ENCODE measurements at regions not wholly inside any gene's neighbourhood (a gene's known extent, or its start where the extent isn't known, plus 50 kb on each side); places are given as distances from the start of the nearest gene placed in this dataset.
A peak's percentile ranks its signal among the peaks of the same experiment; 100 is the strongest.

- H3K36me3 ChIP-seq (ENCODE audit: control insufficient read depth in 2 of 2, insufficient read depth in 2 of 2, low read length in 1 of 2): no peaks in the 10 kb centered on the region
- peak overlapping the region in 1 of 2 donors; percentile 80 for H3K27ac ChIP-seq (ENCODE audit: low read depth in 1 of 2, low read length in 1 of 2)
- no peak overlapping the region for H3K4me3 ChIP-seq (ENCODE audit: low read length in 2 of 2)
- H3K27me3 ChIP-seq (ENCODE audit: control insufficient read depth in 2 of 2, insufficient read depth in 1 of 2, low read length in 1 of 2): no peaks in the 10 kb centered on the region
- peaks cover 0 to 19% of the 10 kb centered on the region in 2 donors for H3K9me3 ChIP-seq (ENCODE audit: control insufficient read depth in 2 of 2, insufficient read depth in 1 of 2, low read length in 1 of 2)
- peaks cover 14 to 25% of the 10 kb centered on the region in 2 donors for H3K4me1 ChIP-seq (ENCODE audit: control insufficient read depth in 2 of 2, insufficient read depth in 2 of 2, low read length in 2 of 2)
- DNase-seq (ENCODE audit: low read depth in 6 of 9, low spot score in 9 of 9): no peak
- whole genome bisulfite sequencing: 97% methylated on average over 2 of the region's 2 CpGs
Measured at GRCh38 chr2:111633189-111633588, 250.8 kb downstream of the ANAPC1 start.

- Histone ChIP-seq H3K27ac (ENCODE audit: low read depth in 1 of 2, low read length in 1 of 2) (peak overlapping the region in 1 of 2 donors; percentile 48), H3K36me3 (ENCODE audit: control insufficient read depth in 2 of 2, insufficient read depth in 2 of 2, low read length in 1 of 2) (no peaks in the 10 kb centered on the region), H3K4me1 (ENCODE audit: control insufficient read depth in 2 of 2, insufficient read depth in 2 of 2, low read length in 2 of 2) (peaks cover 14 to 25% of the 10 kb centered on the region in 2 donors), H3K9me3 (ENCODE audit: control insufficient read depth in 2 of 2, insufficient read depth in 1 of 2, low read length in 1 of 2) (peaks cover 0 to 20% of the 10 kb centered on the region in 2 donors), H3K4me3 (ENCODE audit: low read length in 2 of 2) (no peak overlapping the region), H3K27me3 (ENCODE audit: control insufficient read depth in 2 of 2, insufficient read depth in 1 of 2, low read length in 1 of 2) (no peaks in the 10 kb centered on the region)
- DNase-seq (ENCODE audit: low read depth in 6 of 9, low spot score in 9 of 9): no peak
- WGBS: 65% methylated on average over 6 of the region's 6 CpGs
Measured at GRCh38 chr2:111633643-111634042, 250.3 kb downstream of the ANAPC1 start.

DNA sequence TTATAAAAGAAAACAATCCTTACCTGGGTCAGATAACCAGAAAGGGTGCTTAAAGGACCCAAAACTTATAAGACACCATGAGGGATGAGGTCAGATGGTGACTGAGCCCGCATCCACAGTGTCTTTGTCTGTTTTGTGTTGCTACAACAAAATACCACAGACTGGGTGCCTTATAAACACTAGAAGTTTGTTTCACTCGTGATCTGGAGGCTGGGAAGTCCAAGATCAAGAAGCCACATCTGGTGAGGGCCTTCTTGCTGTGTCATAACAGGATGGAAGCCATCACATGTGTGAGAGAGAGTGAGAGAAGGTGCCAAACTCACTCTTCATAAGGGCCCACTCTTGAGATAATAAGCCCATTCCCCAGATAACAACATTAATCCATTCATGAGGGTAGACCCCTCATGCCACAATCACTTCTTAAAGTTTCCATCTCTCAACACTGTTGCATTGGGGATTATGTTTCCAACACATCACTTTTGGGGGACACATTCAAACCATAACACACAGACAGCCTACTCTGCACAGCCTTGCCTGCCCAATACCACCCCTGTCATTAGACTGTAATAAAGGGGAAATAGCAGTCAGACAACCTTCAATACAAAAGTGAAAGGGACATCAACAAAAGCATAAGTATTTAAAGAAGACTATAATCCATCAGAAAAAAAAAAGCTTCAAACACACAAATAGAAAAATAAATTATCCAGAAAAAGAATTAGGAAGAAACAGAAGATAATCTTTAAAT lies 249.8 kb downstream of the ANAPC1 start:
- H3K9me3 ChIP-seq (ENCODE audit: control insufficient read depth in 2 of 2, insufficient read depth in 1 of 2, low read length in 1 of 2): peaks cover 0 to 21% of the 10 kb centered on the region in 2 donors
- 56% methylated on average over 2 of the region's 2 CpGs for WGBS
- H3K4me3 ChIP-seq (ENCODE audit: low read length in 2 of 2): no peak overlapping the region
- H3K36me3 ChIP-seq (ENCODE audit: control insufficient read depth in 2 of 2, insufficient read depth in 2 of 2, low read length in 1 of 2): no peaks in the 10 kb centered on the region
- H3K27ac ChIP-seq (ENCODE audit: low read depth in 1 of 2, low read length in 1 of 2): peak overlapping the region in 1 of 2 donors; percentile 48
- H3K4me1 ChIP-seq (ENCODE audit: control insufficient read depth in 2 of 2, insufficient read depth in 2 of 2, low read length in 2 of 2): peaks cover 14 to 25% of the 10 kb centered on the region in 2 donors
- peak in 1 of 9 donors; percentile 60 for DNase-seq (ENCODE audit: low read depth in 6 of 9, low spot score in 9 of 9)
- no peaks in the 10 kb centered on the region for H3K27me3 ChIP-seq (ENCODE audit: control insufficient read depth in 2 of 2, insufficient read depth in 1 of 2, low read length in 1 of 2)

DNA sequence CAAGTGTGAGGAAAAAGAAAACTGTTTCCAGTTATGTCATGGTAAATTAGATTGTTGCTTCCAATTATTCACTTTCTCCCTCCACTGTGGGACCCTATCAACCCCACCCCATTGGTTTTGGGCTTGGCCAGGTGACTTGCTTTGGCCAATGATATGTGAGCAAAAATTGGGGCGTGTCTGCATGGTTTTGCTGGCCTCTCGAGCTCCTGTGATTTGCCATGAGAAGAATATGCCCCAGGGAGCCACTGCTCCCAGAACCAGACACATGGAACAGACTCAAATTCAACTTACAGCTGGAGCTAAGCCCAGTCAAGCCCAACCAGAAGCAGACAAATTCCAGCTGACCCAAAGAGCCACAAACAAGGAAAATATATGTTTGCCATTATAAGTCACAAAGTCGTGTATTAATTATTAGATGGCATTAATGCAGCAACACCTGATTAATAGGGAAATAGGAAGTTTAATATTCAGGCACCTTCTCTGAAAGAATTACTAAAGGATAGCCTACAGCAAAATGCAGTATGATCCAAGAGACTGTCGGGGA lies 248.9 kb downstream of the ANAPC1 start:
- Histone ChIP-seq H3K9me3 (ENCODE audit: control insufficient read depth in 2 of 2, insufficient read depth in 1 of 2, low read length in 1 of 2) (peaks cover 0 to 18% of the 10 kb centered on the region in 2 donors), H3K4me3 (ENCODE audit: low read length in 2 of 2) (no peak overlapping the region), H3K4me1 (ENCODE audit: control insufficient read depth in 2 of 2, insufficient read depth in 2 of 2, low read length in 2 of 2) (peaks cover 14 to 25% of the 10 kb centered on the region in 2 donors), H3K36me3 (ENCODE audit: control insufficient read depth in 2 of 2, insufficient read depth in 2 of 2, low read length in 1 of 2) (no peaks in the 10 kb centered on the region), H3K27ac (ENCODE audit: low read depth in 1 of 2, low read length in 1 of 2) (no peak overlapping the region), H3K27me3 (ENCODE audit: control insufficient read depth in 2 of 2, insufficient read depth in 1 of 2, low read length in 1 of 2) (no peaks in the 10 kb centered on the region)
- no peak for DNase-seq (ENCODE audit: low read depth in 6 of 9, low spot score in 9 of 9)
- WGBS: 95% methylated on average over 4 of the region's 4 CpGs

GRCh38 chr2:111636905-111637304 lies 247.1 kb downstream of the ANAPC1 start:
- 98% methylated on average over 5 of the region's 5 CpGs for WGBS
- Histone ChIP-seq H3K4me3 (ENCODE audit: low read length in 2 of 2) (no peak overlapping the region), H3K36me3 (ENCODE audit: control insufficient read depth in 2 of 2, insufficient read depth in 2 of 2, low read length in 1 of 2) (no peaks in the 10 kb centered on the region), H3K27me3 (ENCODE audit: control insufficient read depth in 2 of 2, insufficient read depth in 1 of 2, low read length in 1 of 2) (no peaks in the 10 kb centered on the region), H3K4me1 (ENCODE audit: control insufficient read depth in 2 of 2, insufficient read depth in 2 of 2, low read length in 2 of 2) (peaks cover 14 to 25% of the 10 kb centered on the region in 2 donors), H3K27ac (ENCODE audit: low read depth in 1 of 2, low read length in 1 of 2) (no peak overlapping the region), H3K9me3 (ENCODE audit: control insufficient read depth in 2 of 2, insufficient read depth in 1 of 2, low read length in 1 of 2) (peaks cover 0 to 6% of the 10 kb centered on the region in 2 donors)
- no peak for DNase-seq (ENCODE audit: low read depth in 6 of 9, low spot score in 9 of 9)

- DNase-seq (ENCODE audit: low read depth in 6 of 9, low spot score in 9 of 9): no peak
- Histone ChIP-seq H3K4me1 (ENCODE audit: control insufficient read depth in 2 of 2, insufficient read depth in 2 of 2, low read length in 2 of 2) (peaks cover 5 to 19% of the 10 kb centered on the region in 2 donors), H3K4me3 (ENCODE audit: low read length in 2 of 2) (no peak overlapping the region), H3K27me3 (ENCODE audit: control insufficient read depth in 2 of 2, insufficient read depth in 1 of 2, low read length in 1 of 2) (no peaks in the 10 kb centered on the region), H3K27ac (ENCODE audit: low read depth in 1 of 2, low read length in 1 of 2) (no peak overlapping the region), H3K36me3 (ENCODE audit: control insufficient read depth in 2 of 2, insufficient read depth in 2 of 2, low read length in 1 of 2) (no peaks in the 10 kb centered on the region), H3K9me3 (ENCODE audit: control insufficient read depth in 2 of 2, insufficient read depth in 1 of 2, low read length in 1 of 2) (peaks cover 0 to 6% of the 10 kb centered on the region in 2 donors)
- 97% methylated on average over 4 of the region's 4 CpGs for WGBS
Measured at GRCh38 chr2:111638274-111638877, 245.6 kb downstream of the ANAPC1 start.

DNA sequence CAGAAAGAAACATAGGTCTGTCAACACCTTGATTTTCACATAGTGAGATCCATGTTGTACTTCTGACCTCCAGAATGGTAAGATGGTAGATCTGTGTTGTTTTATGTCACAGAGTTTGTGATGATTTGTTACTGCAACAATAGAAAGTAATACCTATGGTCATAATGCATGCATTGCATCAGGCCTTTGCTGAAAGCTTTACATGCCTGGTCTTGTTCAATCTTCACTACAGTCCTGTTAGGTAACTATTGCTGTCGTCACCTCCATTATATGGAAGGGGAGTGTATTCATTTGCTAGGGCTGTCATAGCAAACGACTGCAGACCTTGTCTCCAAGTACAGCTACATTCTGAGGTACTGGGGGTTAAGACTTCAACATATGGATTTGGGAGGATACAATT lies 243.5 kb downstream of the ANAPC1 start:
- Histone ChIP-seq H3K4me3 (ENCODE audit: low read length in 2 of 2) (no peak overlapping the region), H3K27me3 (ENCODE audit: control insufficient read depth in 2 of 2, insufficient read depth in 1 of 2, low read length in 1 of 2) (no peaks in the 10 kb centered on the region), H3K9me3 (ENCODE audit: control insufficient read depth in 2 of 2, insufficient read depth in 1 of 2, low read length in 1 of 2) (peaks cover 0 to 6% of the 10 kb centered on the region in 2 donors), H3K4me1 (ENCODE audit: control insufficient read depth in 2 of 2, insufficient read depth in 2 of 2, low read length in 2 of 2) (peaks cover 0 to 14% of the 10 kb centered on the region in 2 donors), H3K27ac (ENCODE audit: low read depth in 1 of 2, low read length in 1 of 2) (no peak overlapping the region), H3K36me3 (ENCODE audit: control insufficient read depth in 2 of 2, insufficient read depth in 2 of 2, low read length in 1 of 2) (no peaks in the 10 kb centered on the region)
- DNase-seq (ENCODE audit: low read depth in 6 of 9, low spot score in 9 of 9): no peak
- 97% methylated on average over 2 of the region's 2 CpGs for WGBS

- Histone ChIP-seq H3K27me3 (ENCODE audit: control insufficient read depth in 2 of 2, insufficient read depth in 1 of 2, low read length in 1 of 2) (no peaks in the 10 kb centered on the region), H3K36me3 (ENCODE audit: control insufficient read depth in 2 of 2, insufficient read depth in 2 of 2, low read length in 1 of 2) (no peaks in the 10 kb centered on the region), H3K4me3 (ENCODE audit: low read length in 2 of 2) (no peak overlapping the region), H3K9me3 (ENCODE audit: control insufficient read depth in 2 of 2, insufficient read depth in 1 of 2, low read length in 1 of 2) (peaks cover 0 to 6% of the 10 kb centered on the region in 2 donors), H3K4me1 (ENCODE audit: control insufficient read depth in 2 of 2, insufficient read depth in 2 of 2, low read length in 2 of 2) (peaks cover 0 to 14% of the 10 kb centered on the region in 2 donors), H3K27ac (ENCODE audit: low read depth in 1 of 2, low read length in 1 of 2) (no peak overlapping the region)
- WGBS: 79% methylated on average over 2 of the region's 2 CpGs
- peak in 1 of 9 donors; percentile 37 for DNase-seq (ENCODE audit: low read depth in 6 of 9, low spot score in 9 of 9)
Measured at GRCh38 chr2:111642586-111643327, 241.2 kb downstream of the ANAPC1 start.

Measured in thymus (tissue), 11 donors.